ENCODE measurements at regions not wholly inside any gene's neighbourhood (a gene's known extent, or its start where the extent isn't known, plus 50 kb on each side); places are given as distances from the start of the nearest gene placed in this dataset.

DNA sequence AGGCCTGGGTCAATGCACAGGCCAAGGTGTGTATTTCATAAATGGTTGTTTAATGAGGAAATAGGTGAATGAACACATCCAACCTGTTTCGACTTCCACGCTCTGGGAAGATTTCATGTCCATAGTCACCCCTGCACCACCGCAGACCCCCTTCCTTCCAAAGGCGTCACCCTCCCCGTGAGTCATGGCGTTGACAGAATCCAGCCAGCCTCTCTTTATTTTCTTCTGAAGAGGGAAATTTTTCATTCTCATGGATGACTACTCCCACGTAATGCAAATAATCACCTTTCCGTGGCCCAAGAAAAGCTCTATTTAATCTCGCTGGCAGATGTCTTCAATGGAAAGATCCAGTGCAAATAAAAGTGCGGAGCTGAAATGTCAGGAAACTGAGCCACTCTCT lies 75.3 kb upstream of the FOXK1 start:
- H3K4me1 ChIP-seq (ENCODE audit: insufficient read depth, low read length): no peaks in the 10 kb centered on the region
- no peaks in the 10 kb centered on the region for H3K79me2 ChIP-seq (ENCODE audit: insufficient read depth, low read length)
- no peak overlapping the region; the same call in 1 of the 2 replicates for H3K4me2 ChIP-seq (ENCODE audit: low read depth, low read length)
- no peak overlapping the region for H3K9ac ChIP-seq (ENCODE audit: insufficient read depth, low read depth, low read length)
- H3K9me3 ChIP-seq (ENCODE audit: low read length): no peaks in the 10 kb centered on the region
- intact Hi-C loops (cut with micrococcal nuclease; ENCODE audit: unreplicated experiment): no loop called here
- 64% methylated on average over 10 of the region's 10 CpGs for WGBS (ENCODE audit: low lambda C conversion rate)
- H3K27ac ChIP-seq (ENCODE audit: extremely low read length, insufficient read depth, low read length): no peak overlapping the region
- BruUV-seq (replicated peaks): no TSS peak
- no peak overlapping the region for H3K4me3 ChIP-seq (replicated peaks in 1 of 3; ENCODE audit: insufficient read depth in 1 of 3, low read depth in 2 of 3, low read length in 3 of 3)
- FAIRE-seq: no peak
- POLR2A ChIA-PET: no interaction called here
- ATAC-seq: no peak
- no peak for DNase-seq (ENCODE audit: low spot score)
- in situ Hi-C loops (cut with HindIII; ENCODE audit: extremely low pct_ligation_motif_present, low pct_unique_long_range_greater_than_20kb): loop anchor here (25.0 kb wide), 1 partner anchor 156 kb away; no protein-coding TSS in a partner anchor
- TF ChIP-seq RFX3 (CRISPR knock-in tag; IDR thresholded peaks at IDR 0.05) (no peak), NFKB2 (CRISPR knock-in tag; IDR thresholded peaks at IDR 0.05; ENCODE audit: borderline replicate concordance) (no peak), ZNF234 (CRISPR knock-in tag; conservative IDR thresholded peaks at IDR 0.05) (no peak), HNF4A (CRISPR knock-in tag; IDR thresholded peaks at IDR 0.05) (no peak), ZNF44 (CRISPR knock-in tag; IDR thresholded peaks at IDR 0.05) (no peak), RXRB (CRISPR knock-in tag; IDR thresholded peaks at IDR 0.05; ENCODE audit: borderline replicate concordance) (no peak), PLRG1 (conservative IDR thresholded peaks at IDR 0.05) (no peak), STAT5B (CRISPR knock-in tag; IDR thresholded peaks at IDR 0.05) (no peak)
- TF ChIP-seq, protein P1, sequence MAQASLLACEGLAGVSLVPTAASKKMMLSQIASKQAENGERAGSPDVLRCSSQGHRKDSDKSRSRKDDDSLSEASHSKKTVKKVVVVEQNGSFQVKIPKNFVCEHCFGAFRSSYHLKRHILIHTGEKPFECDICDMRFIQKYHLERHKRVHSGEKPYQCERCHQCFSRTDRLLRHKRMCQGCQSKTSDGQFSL (CRISPR knock-in tag; IDR thresholded peaks at IDR 0.05): no peak
- TF ChIP-seq, protein P2, sequence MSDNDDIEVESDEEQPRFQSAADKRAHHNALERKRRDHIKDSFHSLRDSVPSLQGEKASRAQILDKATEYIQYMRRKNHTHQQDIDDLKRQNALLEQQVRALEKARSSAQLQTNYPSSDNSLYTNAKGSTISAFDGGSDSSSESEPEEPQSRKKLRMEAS (IDR thresholded peaks at IDR 0.05): no peak
- H3K27me3 ChIP-seq (ENCODE audit: control insufficient read depth in 1 of 2, insufficient read depth in 2 of 2, low read length in 2 of 2): peaks cover 0 to 12% of the 10 kb centered on the region in 2 experiments; a peak in 2 of 5 replicates
- CTCF ChIA-PET (ENCODE audit: low intra/inter-chr PET ratio, low total read pairs): no interaction called here
- no peaks in the 10 kb centered on the region for H3K36me3 ChIP-seq (replicated peaks in 1 of 2; ENCODE audit: control insufficient read depth in 1 of 2, insufficient read depth in 2 of 2, low read length in 2 of 2)
- no peaks in the 10 kb centered on the region for H4K20me1 ChIP-seq (ENCODE audit: insufficient read depth, low read length)
- no peak overlapping the region for H2AFZ ChIP-seq (ENCODE audit: low read length)

DNA sequence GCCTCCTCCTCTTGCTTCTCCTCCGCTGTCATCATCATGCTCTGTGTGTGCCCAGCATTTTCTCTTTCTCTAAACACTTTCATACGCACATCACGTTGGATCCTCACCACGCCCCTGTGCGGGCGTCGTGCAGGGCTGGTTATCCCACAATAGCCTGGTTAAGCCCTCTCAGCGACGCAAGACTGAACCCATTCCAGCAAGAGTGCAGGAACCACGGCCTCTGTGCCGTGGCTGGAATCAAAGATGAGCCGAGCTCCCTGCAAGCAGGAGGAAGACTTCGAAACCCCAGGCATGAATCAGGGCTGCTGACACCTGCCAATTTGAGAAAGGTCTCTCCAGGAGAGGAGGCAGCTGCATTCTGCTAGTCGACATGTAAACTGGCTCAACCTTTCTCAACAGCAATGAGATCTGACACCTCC lies 74.8 kb upstream of the FOXK1 start:
- Histone ChIP-seq H3K79me2 (ENCODE audit: insufficient read depth, low read length) (no peaks in the 10 kb centered on the region), H3K27ac (ENCODE audit: extremely low read length, insufficient read depth, low read length) (no peak overlapping the region), H3K27me3 (ENCODE audit: control insufficient read depth in 1 of 2, insufficient read depth in 2 of 2, low read length in 2 of 2) (peaks cover 0 to 12% of the 10 kb centered on the region in 2 experiments; a peak in 2 of 5 replicates), H2AFZ (ENCODE audit: low read length) (no peak overlapping the region), H3K9ac (ENCODE audit: insufficient read depth, low read depth, low read length) (no peak overlapping the region), H3K4me3 (replicated peaks in 1 of 3; ENCODE audit: insufficient read depth in 1 of 3, low read depth in 2 of 3, low read length in 3 of 3) (no peak overlapping the region), H3K4me1 (ENCODE audit: insufficient read depth, low read length) (no peaks in the 10 kb centered on the region), H3K4me2 (ENCODE audit: low read depth, low read length) (no peak overlapping the region; the same call in 1 of the 2 replicates), H3K36me3 (replicated peaks in 1 of 2; ENCODE audit: control insufficient read depth in 1 of 2, insufficient read depth in 2 of 2, low read length in 2 of 2) (no peaks in the 10 kb centered on the region), H3K9me3 (ENCODE audit: low read length) (no peaks in the 10 kb centered on the region), H4K20me1 (ENCODE audit: insufficient read depth, low read length) (no peaks in the 10 kb centered on the region)
- POLR2A ChIA-PET: no interaction called here
- FAIRE-seq (no peak), DNase-seq (ENCODE audit: low spot score) (no peak), ATAC-seq (no peak)
- CTCF ChIA-PET (ENCODE audit: low intra/inter-chr PET ratio, low total read pairs): no interaction called here
- in situ Hi-C loops (cut with HindIII; ENCODE audit: extremely low pct_ligation_motif_present, low pct_unique_long_range_greater_than_20kb) (loop anchor here (25.0 kb wide), 1 partner anchor 155 kb away; no protein-coding TSS in a partner anchor), intact Hi-C loops (cut with micrococcal nuclease; ENCODE audit: unreplicated experiment) (no loop called here)
- no TSS peak for BruUV-seq (replicated peaks)
- WGBS (ENCODE audit: low lambda C conversion rate): 14% methylated on average over 14 of the region's 14 CpGs
- no peak for TF ChIP-seq CAMTA2 (CRISPR knock-in tag; IDR thresholded peaks at IDR 0.05; ENCODE audit: borderline replicate concordance)
- no peak for TF ChIP-seq ZNF441 (CRISPR knock-in tag; IDR thresholded peaks at IDR 0.05; ENCODE audit: borderline replicate concordance)
- no peak for TF ChIP-seq SMC3 (IDR thresholded peaks at IDR 0.05; ENCODE audit: low read length)
- no peak for TF ChIP-seq ZBTB42 (CRISPR knock-in tag; IDR thresholded peaks at IDR 0.05)
- TF ChIP-seq ZNF747 (CRISPR knock-in tag; IDR thresholded peaks at IDR 0.05; ENCODE audit: borderline replicate concordance): no peak
- no peak for TF ChIP-seq NR2F6 (IDR thresholded peaks at IDR 0.05)
- TF ChIP-seq NR2F6 (CRISPR knock-in tag; IDR thresholded peaks at IDR 0.05): no peak
- TF ChIP-seq ZNF160 (CRISPR knock-in tag; IDR thresholded peaks at IDR 0.05): no peak
- no peak for TF ChIP-seq NR2C2 (CRISPR knock-in tag; IDR thresholded peaks at IDR 0.05; ENCODE audit: borderline replicate concordance)
- TF ChIP-seq NFE2 (CRISPR knock-in tag; IDR thresholded peaks at IDR 0.05): no peak

Measured in HepG2 (cell line).